Lower leg skin (tissue), 3 donors: ENCODE measurements at regions not wholly inside any gene's neighbourhood (a gene's known extent, or its start where the extent isn't known, plus 50 kb on each side); places are given as distances from the start of the nearest gene placed in this dataset.

Experiments used
- POLR2A ChIP-seq, 2 donors: fragments of 450-650 bp; IDR thresholded peaks; one replicate each; pipeline ENCODE4 v1.6.1; 2016 to 2017; ENCODE audit warnings: antibody characterized with exemption in 2 of 2, mild to moderate bottlenecking in 1 of 2, moderate library complexity in 1 of 2
- TF ChIP-seq, protein P1 (sequence below), 3 donors: fragments of 450-650 bp; IDR thresholded peaks; one replicate each; pipeline ENCODE4 v1.5.1; 2016; ENCODE audit warnings: antibody characterized with exemption in 3 of 3, mild to moderate bottlenecking in 3 of 3, moderate library complexity in 2 of 3

GRCh38 chr15:95215017-95215416 is 983.7 kb downstream of the MCTP2 start:
- TF ChIP-seq, protein P1, sequence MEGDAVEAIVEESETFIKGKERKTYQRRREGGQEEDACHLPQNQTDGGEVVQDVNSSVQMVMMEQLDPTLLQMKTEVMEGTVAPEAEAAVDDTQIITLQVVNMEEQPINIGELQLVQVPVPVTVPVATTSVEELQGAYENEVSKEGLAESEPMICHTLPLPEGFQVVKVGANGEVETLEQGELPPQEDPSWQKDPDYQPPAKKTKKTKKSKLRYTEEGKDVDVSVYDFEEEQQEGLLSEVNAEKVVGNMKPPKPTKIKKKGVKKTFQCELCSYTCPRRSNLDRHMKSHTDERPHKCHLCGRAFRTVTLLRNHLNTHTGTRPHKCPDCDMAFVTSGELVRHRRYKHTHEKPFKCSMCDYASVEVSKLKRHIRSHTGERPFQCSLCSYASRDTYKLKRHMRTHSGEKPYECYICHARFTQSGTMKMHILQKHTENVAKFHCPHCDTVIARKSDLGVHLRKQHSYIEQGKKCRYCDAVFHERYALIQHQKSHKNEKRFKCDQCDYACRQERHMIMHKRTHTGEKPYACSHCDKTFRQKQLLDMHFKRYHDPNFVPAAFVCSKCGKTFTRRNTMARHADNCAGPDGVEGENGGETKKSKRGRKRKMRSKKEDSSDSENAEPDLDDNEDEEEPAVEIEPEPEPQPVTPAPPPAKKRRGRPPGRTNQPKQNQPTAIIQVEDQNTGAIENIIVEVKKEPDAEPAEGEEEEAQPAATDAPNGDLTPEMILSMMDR (IDR thresholded peaks at IDR 0.05), result no peak
- TF ChIP-seq POLR2A (IDR thresholded peaks at IDR 0.05), result no peak
